NCI-H146 (cell line): ENCODE measurements at regions not wholly inside any gene's neighbourhood (a gene's known extent, or its start where the extent isn't known, plus 50 kb on each side); places are given as distances from the start of the nearest gene placed in this dataset.
"Not testable (repeated sequence)": the region's sequence is repeated elsewhere in the genome, so short reads cannot be mapped to it uniquely, and the experiment has no call there.

Experiments used
- DNase-seq: peaks from one replicate; lab custom pipeline; 2025; lab: John Stamatoyannopoulos, UW

DNA sequence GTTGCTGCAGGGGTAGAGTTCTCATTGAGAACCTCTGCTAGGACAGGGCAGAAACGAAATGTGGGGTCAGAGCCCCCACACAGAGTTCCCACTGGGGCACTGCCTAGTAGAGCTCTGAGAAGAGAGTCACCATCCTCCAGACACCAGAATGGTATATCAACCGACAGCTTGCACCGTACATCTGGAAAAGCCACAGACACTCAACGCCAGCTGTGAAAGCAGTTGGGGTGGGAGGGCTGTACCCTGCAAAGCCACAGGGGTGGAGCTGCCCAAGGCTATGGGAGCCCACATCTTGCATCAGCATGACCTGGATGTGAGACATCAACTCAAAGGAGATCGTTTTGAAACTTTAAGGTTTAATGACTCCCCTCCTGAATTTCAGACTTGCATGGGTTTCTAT, 284.0 kb upstream of the DEPDC1 start:
- no peak for DNase-seq

- DNase-seq, result no peak
Observed at GRCh38 chr1:68782890-68783289, 286.0 kb upstream of the DEPDC1 start.

- DNase-seq, result no peak
Observed at GRCh38 chr1:68785328-68785727, 288.4 kb upstream of the DEPDC1 start.

- DNase-seq, result no peak
Observed at GRCh38 chr1:68788762-68789161, 291.9 kb upstream of the DEPDC1 start.

DNA sequence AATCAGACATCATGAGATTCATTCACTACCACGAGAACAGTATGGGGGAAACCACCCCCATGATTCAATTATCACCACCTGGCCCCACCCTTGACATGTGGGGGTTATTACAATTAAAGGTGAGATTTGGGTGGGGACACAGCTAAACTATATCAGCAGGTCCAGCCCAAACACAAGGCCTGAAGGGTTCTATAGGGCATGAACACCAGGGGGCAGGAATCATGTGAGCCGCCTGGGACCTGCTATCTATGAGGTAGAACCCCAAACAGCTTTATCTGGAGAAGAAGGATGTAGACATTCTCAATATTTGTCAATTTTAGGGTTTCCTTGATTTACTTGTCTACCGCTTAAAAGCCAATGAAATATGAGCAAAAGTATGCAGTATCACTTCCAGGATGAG, 294.9 kb upstream of the DEPDC1 start:
- DNase-seq, result no peak

- DNase-seq, result no peak
Observed at GRCh38 chr1:68795956-68796355, 299.1 kb upstream of the DEPDC1 start.

DNA sequence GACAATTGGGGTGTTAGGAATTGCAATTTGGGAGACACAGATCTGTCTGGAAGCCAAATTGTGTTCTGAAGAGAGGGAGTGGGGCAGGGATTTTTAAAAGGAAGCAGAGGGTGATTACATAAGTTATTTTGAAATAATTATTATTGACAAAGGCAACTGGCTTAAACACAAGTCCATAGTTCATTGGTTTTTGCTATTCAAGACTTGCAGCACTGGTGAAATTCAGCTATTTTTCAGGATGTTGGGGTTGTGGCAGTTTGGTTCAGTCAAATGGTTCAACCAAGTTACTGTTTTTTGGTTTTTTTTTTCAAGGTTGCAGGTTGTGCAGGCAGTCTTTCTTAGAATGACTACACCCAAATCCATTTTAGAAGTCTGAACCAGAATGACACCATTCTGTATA, 300.0 kb upstream of the DEPDC1 start:
- DNase-seq, result no peak

DNA sequence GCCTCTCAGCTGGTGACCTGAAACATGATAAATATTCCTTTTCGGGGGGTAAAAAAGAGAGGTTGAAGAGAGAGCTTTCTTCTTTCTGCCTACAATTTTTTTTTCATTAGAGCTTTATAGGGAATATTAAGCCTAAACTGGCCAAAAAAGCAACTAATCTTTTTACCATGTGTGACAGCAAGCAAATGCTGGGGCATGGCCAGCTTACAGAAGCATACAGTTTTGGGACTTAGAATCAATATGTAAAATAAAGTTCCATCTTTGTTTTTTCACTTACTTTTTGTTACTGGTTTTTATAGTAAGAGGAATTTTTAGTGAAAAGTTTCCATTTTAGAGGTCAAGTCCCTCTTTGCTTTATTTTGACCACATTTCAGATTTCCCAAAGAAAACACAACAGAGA, 301.2 kb upstream of the DEPDC1 start:
- DNase-seq, result no peak

DNA sequence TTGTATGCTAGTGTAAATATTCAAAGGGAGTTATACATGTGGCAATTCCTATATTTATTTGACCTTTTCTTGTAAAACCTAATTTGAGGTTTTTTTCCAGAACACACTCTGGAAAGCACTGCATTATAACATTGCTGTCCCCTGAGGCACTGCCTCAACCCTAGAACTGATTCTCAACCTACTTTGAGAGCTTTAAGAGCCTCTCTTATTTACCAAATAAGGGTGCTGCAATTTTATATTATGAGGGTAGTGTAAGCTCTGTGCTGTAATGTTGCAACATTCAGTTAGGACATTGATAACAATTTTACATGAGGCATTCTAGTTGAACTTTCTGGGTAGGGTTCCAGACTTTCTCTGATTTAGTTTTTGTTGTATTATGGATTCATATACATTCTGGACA, 302.2 kb upstream of the DEPDC1 start:
- no peak for DNase-seq

- no peak for DNase-seq
Observed at GRCh38 chr1:68800182-68800581, 303.3 kb upstream of the DEPDC1 start.

GRCh38 chr1:68801440-68801839, 304.6 kb upstream of the DEPDC1 start:
- DNase-seq, result no peak

DNA sequence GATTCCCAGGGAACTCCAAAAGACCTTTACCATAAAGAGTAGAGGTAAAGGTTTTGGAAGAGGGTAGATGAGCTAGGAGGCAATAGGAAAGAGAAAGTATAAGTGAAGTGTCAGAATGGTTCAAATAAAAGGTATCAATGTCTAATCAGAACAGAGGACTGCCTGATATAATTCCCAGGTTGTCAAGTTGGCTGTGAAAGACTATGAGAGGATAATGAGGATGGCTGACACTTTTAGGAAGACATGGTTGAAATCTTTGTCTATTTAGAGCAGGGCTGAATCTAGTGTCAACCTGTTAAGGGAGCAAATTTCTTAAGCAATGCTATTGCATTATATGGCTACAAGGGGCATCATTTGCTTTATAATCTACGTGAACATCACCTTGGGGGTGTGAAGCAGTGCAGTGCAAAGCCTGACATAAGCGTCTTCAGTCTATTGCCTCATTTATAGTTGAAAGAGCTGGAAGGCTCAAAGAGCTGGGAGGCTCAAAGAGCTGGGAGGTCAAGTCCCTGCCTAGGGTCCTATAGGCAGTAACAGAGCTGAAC, 308.3 kb upstream of the DEPDC1 start:
- no peak for DNase-seq

- no peak for DNase-seq
Observed at GRCh38 chr1:68808351-68808750, 311.5 kb upstream of the DEPDC1 start.

- no peak for DNase-seq
Observed at GRCh38 chr1:68811806-68812205, 314.9 kb upstream of the DEPDC1 start.

DNA sequence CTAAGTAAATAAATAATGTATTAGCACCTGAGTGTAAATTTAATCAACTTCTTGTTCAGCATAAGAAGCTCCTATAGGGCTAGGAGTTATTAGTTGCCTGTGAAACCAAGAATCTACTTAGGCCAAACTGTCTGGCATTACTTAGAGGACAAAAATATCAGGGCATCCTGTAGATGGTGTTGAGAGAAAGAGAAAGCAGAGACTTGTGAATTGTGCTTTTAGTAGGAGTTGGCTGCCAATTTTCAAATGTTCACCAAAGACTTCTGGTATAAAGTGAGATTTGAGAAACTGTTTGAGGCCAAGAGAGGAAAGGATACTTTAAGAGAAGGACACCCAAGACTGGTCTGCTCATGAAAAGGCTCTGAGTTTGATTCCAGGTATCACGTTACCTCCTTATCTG, 315.5 kb upstream of the DEPDC1 start:
- no peak for DNase-seq

DNA sequence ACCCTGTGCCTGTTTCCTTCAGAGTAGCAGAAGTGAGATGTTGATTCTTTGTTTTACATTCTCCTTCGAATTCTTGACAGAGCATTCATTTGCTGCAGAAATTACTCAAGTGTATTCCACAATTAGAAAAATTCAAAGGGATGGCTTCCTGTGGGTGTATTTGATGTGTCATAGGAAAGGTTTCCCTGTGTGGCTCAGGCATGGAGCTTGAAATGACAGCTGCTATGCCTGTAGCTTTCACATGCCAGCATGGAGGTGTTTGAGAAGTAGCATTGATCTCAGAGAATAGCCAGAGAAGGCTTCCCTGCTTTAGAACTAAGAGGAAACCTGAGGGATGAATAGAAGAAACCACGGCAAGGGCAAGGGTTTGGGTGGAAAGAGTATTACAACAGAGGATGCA, 317.2 kb upstream of the DEPDC1 start:
- no peak for DNase-seq

- no peak for DNase-seq
Observed at GRCh38 chr1:68815632-68816031, 318.8 kb upstream of the DEPDC1 start.

GRCh38 chr1:68817505-68818210, 320.8 kb upstream of the DEPDC1 start:
- not testable (repeated sequence) for DNase-seq

DNA sequence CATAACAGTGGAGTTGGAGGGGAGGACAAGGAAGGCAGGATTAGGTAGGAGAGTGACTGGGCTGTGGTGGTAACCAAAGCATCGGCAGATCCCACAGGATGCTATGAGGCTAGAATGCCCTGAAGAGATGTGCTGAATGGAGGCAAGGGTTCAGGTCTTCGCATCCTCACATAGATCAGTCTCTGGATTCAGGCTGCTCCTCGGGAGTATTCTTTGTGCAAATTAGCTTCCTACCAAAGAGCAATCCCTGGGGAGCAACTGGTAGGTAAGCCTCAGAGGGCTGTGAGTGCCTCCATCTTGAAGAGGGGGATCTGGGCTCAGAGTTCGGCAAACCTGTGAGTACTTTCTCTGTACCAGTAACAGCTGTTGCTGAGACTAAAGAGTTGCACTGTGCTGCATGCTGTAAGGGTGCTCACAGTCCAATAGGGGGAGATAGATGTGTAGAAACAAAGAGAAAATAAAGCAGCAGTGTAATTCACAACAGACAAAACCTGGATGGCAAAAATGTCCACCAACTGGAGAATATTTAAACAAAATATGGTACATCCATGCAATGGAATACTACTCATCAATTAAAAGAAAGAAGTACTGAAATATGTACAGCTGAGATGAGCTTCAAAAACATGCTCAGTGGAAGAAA, 322.4 kb upstream of the DEPDC1 start:
- DNase-seq, result no peak

- DNase-seq, result no peak
Observed at GRCh38 chr1:68820151-68820550, 323.3 kb upstream of the DEPDC1 start.

DNA sequence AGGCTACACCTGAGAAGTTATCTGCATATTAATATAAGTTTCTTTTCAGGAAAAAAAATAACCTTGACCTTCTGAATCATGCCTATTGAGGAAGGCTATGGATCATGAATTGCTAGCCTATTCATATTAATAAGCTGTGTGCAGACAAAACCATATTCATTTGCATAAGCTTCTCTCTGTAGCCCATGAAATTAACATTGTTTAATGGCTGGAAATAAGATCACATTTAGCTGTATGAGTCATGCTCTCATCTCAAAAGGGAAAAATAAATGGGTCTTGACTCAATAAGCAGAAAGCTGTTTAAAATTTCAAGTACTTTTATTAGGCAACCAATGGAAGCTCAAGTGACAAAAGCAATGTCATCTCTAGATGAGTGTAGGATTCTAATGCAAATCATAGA, 330.0 kb upstream of the DEPDC1 start:
- DNase-seq, result no peak

- no peak for DNase-seq
Observed at GRCh38 chr1:68827261-68827660, 330.4 kb upstream of the DEPDC1 start.

DNA sequence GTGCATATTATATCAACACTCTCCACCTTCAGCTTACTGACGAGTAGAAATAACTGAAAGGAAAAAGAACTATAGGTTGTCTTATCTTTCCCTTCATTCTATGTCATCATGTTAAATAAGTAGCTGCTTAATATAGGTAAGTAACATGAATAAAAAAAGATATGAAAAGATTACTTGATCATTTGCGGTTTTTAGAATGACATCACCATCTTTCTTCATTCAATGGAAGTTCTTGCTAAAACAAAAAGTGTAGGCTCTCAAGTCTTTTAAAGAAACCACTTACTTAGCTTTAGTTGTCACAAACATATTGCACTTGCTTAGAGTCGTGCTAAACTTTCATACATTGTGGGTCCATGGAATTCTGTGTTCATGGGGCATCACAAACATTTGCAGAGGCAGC, 331.1 kb upstream of the DEPDC1 start:
- DNase-seq, result no peak

- no peak for DNase-seq
Observed at GRCh38 chr1:68831281-68831680, 334.4 kb upstream of the DEPDC1 start.
